OCI-LY3 (cell line): ENCODE measurements at regions not wholly inside any gene's neighbourhood (a gene's known extent, or its start where the extent isn't known, plus 50 kb on each side); places are given as distances from the start of the nearest gene placed in this dataset.

Source experiments
- H2AFZ ChIP-seq: fragments of 200-600, 300-600 bp; shearing (Covaris generic); 2 replicates; pipeline ENCODE4 v1.6.0; 2014; ENCODE audit warnings: antibody characterized with exemption, low read depth, low read length
- H3K27ac ChIP-seq: fragments of 200-600, 300-600 bp; sonication (generic); 2 replicates; pipeline ENCODE4 v1.5.1; 2014; ENCODE audit warnings: mild to moderate bottlenecking, low read length, moderate library complexity, mixed read lengths
- H3K27me3 ChIP-seq: fragments of 200-600, 300-600 bp; sonication (generic); 2 replicates; pipeline ENCODE4 v1.6.1; 2014; ENCODE audit warnings: low read depth, low read length, mixed read lengths
- H3K36me3 ChIP-seq: fragments of 200-600, 300-600 bp; sonication (generic); replicated peaks from 2 replicates; pipeline ENCODE3; 2014; ENCODE audit warnings: low read depth, low read length, mixed read lengths
- H3K4me1 ChIP-seq: fragments of 300-600, 200-600 bp; sonication (generic); 2 replicates; pipeline ENCODE4 v1.6.1; 2014; ENCODE audit warnings: low read length, mixed read lengths
- H3K4me2 ChIP-seq: fragments of 200-600, 300-600 bp; sonication (generic); 2 replicates; pipeline ENCODE4 v1.6.1; 2014; ENCODE audit warnings: low read length, mixed read lengths
- H3K4me3 ChIP-seq: fragments of 300-600, 200-600 bp; sonication (generic); 2 replicates; pipeline ENCODE4 v1.5.1; 2014; ENCODE audit warnings: antibody characterized with exemption, mild to moderate bottlenecking, low read length, moderate library complexity
- H3K79me2 ChIP-seq: fragments of 300-600, 200-600 bp; shearing (Covaris generic); 2 replicates; pipeline ENCODE4 v1.6.1; 2014; ENCODE audit warnings: mild to moderate bottlenecking, low read length, mixed read lengths
- H3K9ac ChIP-seq: fragments of 300-600, 200-600 bp; shearing (Covaris generic); 2 replicates; pipeline ENCODE4 v1.6.0; 2014; ENCODE audit warnings: mild to moderate bottlenecking, low read length, moderate library complexity
- H3K9me3 ChIP-seq: fragments of 200-600, 300-600 bp; shearing (Covaris generic); 2 replicates; pipeline ENCODE4 v1.6.1; 2014; ENCODE audit warnings: low read length, mixed read lengths; ENCODE audit not compliant: insufficient read depth
- H4K20me1 ChIP-seq: fragments of 200-600, 300-600 bp; sonication (generic); 2 replicates; pipeline ENCODE4 v1.6.1; 2016; ENCODE audit warnings: low read length, mixed read lengths; ENCODE audit not compliant: insufficient read depth
- EZH2phosphoT487 ChIP-seq: fragments of 200-600 bp; shearing (Covaris generic); IDR thresholded peaks from 2 replicates; pipeline ENCODE4 v1.6.1; 2018; ENCODE audit warnings: antibody characterized with exemption, mixed run types, low read depth
- TF ChIP-seq, protein P1 (sequence below): fragments of 200-600, 300-600 bp; sonication (generic); IDR thresholded peaks from 2 replicates; pipeline ENCODE4 v1.5.1; 2014; ENCODE audit warnings: antibody characterized with exemption, low read length, low read depth

DNA sequence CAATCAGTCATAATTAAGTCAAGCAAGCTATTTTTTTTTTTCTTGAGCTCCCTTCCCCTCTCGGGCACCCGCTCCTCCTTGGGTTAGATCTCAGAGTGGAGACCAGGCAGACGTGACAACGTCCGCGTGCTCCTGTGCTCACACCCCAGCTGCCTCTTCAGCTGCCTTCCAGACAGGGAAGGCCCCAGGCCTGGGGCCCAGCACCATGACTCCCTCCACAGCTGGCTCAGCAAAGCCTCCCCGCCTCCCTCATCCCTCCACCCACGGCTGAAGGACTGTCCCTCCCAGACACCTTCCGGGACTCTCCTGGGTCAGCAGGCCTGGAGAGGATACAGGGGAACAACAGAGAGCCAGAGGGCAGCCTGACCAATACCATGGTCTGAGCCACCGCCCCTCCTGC lies 87.9 kb upstream of the LINGO1 start:
- no peaks in the 10 kb centered on the region for H3K79me2 ChIP-seq
- 0 out of 2 replicates have a peak, but pooled peaks cover 2% of the 10 kb centered on the region for H3K4me1 ChIP-seq
- H3K9me3 ChIP-seq: no peaks in the 10 kb centered on the region
- H3K27ac ChIP-seq: no peak overlapping the region
- no peak overlapping the region for H3K4me3 ChIP-seq
- no peak overlapping the region for H3K4me2 ChIP-seq
- H2AFZ ChIP-seq: no peak overlapping the region
- TF ChIP-seq, protein P1, sequence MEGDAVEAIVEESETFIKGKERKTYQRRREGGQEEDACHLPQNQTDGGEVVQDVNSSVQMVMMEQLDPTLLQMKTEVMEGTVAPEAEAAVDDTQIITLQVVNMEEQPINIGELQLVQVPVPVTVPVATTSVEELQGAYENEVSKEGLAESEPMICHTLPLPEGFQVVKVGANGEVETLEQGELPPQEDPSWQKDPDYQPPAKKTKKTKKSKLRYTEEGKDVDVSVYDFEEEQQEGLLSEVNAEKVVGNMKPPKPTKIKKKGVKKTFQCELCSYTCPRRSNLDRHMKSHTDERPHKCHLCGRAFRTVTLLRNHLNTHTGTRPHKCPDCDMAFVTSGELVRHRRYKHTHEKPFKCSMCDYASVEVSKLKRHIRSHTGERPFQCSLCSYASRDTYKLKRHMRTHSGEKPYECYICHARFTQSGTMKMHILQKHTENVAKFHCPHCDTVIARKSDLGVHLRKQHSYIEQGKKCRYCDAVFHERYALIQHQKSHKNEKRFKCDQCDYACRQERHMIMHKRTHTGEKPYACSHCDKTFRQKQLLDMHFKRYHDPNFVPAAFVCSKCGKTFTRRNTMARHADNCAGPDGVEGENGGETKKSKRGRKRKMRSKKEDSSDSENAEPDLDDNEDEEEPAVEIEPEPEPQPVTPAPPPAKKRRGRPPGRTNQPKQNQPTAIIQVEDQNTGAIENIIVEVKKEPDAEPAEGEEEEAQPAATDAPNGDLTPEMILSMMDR: no peak
- TF ChIP-seq EZH2phosphoT487: no peak
- H3K27me3 ChIP-seq: peaks cover 3% of the 10 kb centered on the region; the same call in 1 of the 2 replicates
- no peak overlapping the region for H3K9ac ChIP-seq
- H3K36me3 ChIP-seq: no peaks in the 10 kb centered on the region
- H4K20me1 ChIP-seq: no peaks in the 10 kb centered on the region

DNA sequence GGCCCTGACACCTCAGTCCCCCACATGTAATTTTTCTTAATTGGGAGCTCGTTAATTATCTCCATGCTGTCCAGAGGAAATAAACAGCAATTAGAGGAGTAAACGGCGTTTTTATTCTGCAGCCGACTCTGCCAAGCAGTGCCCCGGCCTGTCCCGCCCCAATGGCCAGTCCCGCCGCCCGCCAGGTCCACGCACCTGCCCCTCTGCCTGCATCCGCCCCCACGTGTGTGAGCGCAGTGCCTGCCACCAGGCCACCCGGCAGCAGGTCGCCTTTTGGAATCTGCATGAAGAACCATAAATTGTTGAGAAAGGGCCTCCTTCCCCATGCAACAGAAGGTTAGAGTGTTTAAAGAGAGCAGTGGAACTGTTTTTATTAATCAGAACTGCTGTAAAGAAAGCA lies 87.5 kb upstream of the LINGO1 start:
- H2AFZ ChIP-seq: no peak overlapping the region
- no peak overlapping the region for H3K4me2 ChIP-seq
- no peaks in the 10 kb centered on the region for H4K20me1 ChIP-seq
- TF ChIP-seq, protein P1: no peak
- no peaks in the 10 kb centered on the region for H3K79me2 ChIP-seq
- H3K27me3 ChIP-seq: peaks cover 3% of the 10 kb centered on the region; the same call in 1 of the 2 replicates
- H3K4me3 ChIP-seq: no peak overlapping the region
- no peak overlapping the region for H3K9ac ChIP-seq
- no peaks in the 10 kb centered on the region for H3K36me3 ChIP-seq
- no peaks in the 10 kb centered on the region for H3K9me3 ChIP-seq
- H3K4me1 ChIP-seq: 0 out of 2 replicates have a peak, but pooled peaks cover 3% of the 10 kb centered on the region
- no peak overlapping the region for H3K27ac ChIP-seq

DNA sequence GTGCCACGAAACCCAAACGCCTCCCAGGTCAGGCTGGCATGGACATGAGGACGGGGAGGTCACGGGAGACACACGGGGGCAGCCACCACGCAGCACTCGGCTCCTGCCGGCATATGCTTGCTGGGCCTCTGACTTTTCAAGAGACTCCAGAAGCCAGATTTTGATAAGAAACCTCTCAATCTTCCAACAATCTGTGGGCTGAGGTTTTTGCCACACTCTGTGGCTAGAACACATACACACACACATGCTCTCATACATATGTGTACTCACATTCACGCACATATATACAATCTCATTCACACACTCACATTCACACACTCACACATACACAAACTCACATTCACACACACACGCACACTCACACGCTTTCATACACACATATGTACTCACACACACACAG lies 86.7 kb upstream of the LINGO1 start:
- Histone ChIP-seq H3K79me2 (no peaks in the 10 kb centered on the region), H3K4me1 (0 out of 2 replicates have a peak, but pooled peaks cover 3% of the 10 kb centered on the region), H3K36me3 (no peaks in the 10 kb centered on the region), H3K9me3 (no peaks in the 10 kb centered on the region), H2AFZ (no peak overlapping the region), H3K27me3 (peaks cover 3% of the 10 kb centered on the region; the same call in 1 of the 2 replicates), H3K4me3 (no peak overlapping the region), H3K27ac (no peak overlapping the region), H3K9ac (no peak overlapping the region), H3K4me2 (no peak overlapping the region), H4K20me1 (no peaks in the 10 kb centered on the region)
- no peak for TF ChIP-seq EZH2phosphoT487
- TF ChIP-seq, protein P1: no peak

DNA sequence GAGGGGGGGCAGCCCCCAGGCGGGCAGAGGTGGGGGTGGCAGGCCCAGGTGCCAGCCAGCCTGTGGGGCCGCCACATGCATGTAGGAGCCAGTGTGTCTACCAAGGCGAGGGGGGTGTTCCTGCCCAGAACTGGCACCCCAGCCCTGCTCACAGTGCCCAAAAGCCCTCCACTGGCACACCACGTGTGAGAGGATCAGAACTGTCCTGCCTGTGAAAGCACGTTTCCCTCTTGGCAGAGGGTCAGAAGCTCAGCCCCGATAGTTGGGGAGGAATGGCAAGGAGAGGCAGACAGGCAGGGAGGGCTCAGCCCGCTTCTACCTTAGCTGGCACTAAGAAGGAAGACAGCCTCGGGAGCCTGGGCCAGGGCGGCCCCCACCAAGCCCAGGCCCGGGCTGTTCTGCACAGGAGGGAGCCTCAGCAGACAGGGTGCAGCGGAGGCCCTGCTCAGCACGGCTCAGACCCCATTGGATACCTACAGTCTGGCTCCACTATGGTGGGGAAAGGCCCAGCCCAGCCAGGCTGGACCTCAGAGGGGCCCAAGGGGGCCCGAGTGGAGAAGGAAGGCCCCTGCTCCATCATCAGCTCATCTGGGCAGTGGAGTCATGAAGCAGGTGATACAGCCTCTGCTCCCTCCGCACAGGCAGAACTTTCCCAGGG lies 84.8 kb upstream of the LINGO1 start:
- Histone ChIP-seq H2AFZ (no peak overlapping the region), H3K9me3 (no peaks in the 10 kb centered on the region), H3K27me3 (peaks cover 3% of the 10 kb centered on the region; the same call in 1 of the 2 replicates), H3K4me1 (0 out of 2 replicates have a peak, but pooled peaks cover 3% of the 10 kb centered on the region), H3K4me3 (no peak overlapping the region), H3K79me2 (no peaks in the 10 kb centered on the region), H3K27ac (no peak overlapping the region), H4K20me1 (no peaks in the 10 kb centered on the region), H3K36me3 (no peaks in the 10 kb centered on the region), H3K4me2 (no peak overlapping the region), H3K9ac (no peak overlapping the region)
- TF ChIP-seq, protein P1: no peak
- no peak for TF ChIP-seq EZH2phosphoT487
